TTC549 (cell line): ENCODE measurements at regions not wholly inside any gene's neighbourhood (a gene's known extent, or its start where the extent isn't known, plus 50 kb on each side); places are given as distances from the start of the nearest gene placed in this dataset.

Source experiments
- FAIRE-seq: peaks from 2 replicates; lab custom pipeline; 2012; peaks lifted over from hg19 to GRCh38; lab: Jason Lieb, UNC

GRCh38 chr2:123002660-123003248, 1022.3 kb upstream of the CNTNAP5 start:
- FAIRE-seq, result no peak

DNA sequence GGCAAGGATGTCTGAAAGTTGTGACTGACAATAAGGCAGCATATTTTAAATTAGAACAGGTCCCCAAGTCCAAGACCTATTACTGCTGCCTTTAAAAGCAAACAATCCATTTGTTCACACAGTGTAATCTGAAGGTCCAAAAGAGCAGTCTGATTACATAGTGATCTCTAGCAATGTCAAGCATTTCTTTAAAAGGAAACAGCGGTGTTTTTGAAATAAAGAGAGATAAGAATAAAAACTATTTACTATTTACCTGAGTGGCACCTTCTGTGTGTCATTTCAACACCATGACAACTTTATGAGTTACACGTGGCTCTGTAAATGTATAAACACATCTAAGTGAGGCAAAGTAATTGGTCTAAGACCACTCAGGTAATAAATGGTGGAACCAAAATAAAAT, 1009.9 kb upstream of the CNTNAP5 start:
- no peak for FAIRE-seq

DNA sequence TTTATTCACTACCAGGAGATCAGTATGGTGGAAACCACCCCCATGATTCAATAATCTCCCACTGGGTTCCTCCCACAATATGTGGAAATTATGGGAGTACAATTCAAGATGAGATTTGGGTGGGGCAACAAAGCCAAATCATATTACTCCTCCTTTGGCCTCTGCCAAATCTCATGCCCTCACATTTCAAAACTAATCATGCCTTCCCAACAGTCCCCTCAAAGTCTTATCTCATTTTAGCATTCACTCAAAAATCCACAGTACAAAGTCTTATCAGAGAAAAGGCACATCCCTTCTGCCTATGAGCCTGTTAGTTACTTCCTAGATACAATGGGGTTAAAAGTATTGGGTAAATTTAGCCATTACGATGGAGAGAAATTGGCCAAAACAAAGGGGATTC, 989.5 kb upstream of the CNTNAP5 start:
- no peak for FAIRE-seq

GRCh38 chr2:123036300-123036699, 988.8 kb upstream of the CNTNAP5 start:
- FAIRE-seq, result no peak

- no peak for FAIRE-seq
Measured at GRCh38 chr2:123040506-123040905, 984.6 kb upstream of the CNTNAP5 start.

GRCh38 chr2:123043458-123043857, 981.6 kb upstream of the CNTNAP5 start:
- FAIRE-seq, result no peak

DNA sequence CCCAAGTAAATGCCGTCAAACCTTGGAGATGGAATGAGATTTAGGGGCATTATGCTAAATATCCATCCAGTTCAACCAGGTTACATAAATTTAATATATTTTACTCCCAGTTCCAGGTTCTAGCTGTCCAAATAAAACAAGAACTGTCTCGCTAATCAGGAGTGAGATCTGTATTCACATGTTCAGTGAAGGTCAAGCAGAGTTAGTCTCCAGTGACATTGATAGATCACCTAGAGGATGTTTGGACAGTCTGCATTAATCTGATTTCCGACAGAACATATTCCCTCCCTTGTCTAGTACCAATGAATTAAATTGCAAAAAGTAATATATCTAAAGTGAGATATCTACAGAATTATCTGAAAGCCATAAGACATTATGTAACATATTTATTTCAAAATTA, 979.4 kb upstream of the CNTNAP5 start:
- FAIRE-seq, result no peak

DNA sequence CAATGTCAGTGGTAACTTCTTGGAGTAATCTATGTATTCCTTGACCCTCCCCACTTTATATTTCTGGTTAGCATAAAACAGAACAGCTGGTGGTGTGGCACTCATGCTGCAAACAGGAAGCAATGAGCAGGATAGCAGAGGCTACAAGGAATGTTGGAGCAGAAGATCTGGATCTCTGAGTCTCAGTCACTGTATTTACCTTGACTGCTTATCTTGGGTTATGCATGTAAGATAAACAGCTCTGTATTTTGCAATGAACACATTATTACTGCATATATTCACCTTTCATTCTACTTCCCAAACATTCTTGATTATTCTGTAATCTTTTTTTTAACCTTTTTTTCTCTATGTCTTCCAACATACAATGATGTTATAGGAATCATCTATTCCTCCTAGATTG, 977.9 kb upstream of the CNTNAP5 start:
- FAIRE-seq, result no peak

DNA sequence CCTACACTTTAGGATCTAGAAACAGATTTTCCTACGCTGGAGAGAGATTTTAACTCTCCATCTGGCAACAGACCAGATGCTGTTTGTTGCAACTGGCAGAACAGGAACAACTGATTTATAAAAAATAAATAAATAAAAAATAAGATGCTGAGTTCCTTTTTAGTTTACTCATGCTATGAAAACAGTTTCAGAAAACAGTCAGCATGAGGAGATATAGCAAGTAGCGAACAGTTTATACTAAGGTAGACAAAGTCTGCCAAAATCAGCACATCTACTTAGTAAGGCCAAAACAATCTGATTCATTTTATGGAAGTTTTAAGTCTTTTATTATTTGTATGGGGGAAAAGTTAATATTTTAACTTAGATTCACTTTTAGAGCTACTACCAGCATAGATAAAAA, 974.0 kb upstream of the CNTNAP5 start:
- no peak for FAIRE-seq

- no peak for FAIRE-seq
Measured at GRCh38 chr2:123061534-123061933, 963.6 kb upstream of the CNTNAP5 start.

DNA sequence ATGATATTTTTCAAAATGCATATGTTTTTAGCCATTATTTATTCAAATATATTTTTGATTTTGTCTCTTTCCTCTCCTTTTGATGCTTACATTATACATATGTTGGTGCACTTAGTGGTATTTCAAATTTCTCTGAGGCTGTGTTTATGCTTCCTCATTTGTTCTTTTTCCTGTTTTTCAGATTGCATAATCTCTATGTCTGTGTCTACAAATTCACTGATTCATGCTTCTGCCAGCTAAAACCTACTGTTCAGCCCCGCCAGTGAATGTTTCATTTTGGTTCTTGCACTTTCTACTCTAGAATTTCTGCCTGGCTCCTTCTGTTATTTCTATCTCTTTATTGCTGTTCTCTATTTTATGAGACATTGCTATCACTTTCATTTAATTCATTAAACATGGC, 951.7 kb upstream of the CNTNAP5 start:
- no peak for FAIRE-seq

GRCh38 chr2:123073956-123074355, 951.1 kb upstream of the CNTNAP5 start:
- FAIRE-seq, result no peak

DNA sequence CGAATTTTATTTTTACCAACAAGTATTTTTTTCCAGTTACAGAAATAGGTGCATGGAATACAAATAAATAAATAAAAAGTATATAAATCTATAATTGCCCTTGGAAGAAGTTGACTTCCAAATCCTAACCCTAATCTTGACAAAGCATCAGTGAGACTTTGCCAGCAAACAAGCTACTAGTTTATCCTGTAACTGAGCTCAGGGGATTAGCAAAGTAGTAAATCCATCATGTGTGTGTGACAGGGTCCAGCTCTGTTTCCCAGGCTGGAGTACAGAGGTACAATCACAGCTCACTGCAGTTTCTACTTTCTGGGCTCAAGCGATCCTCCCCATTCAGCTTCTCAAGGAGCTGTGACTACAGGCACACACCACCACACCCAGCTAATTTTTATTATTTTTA, 948.0 kb upstream of the CNTNAP5 start:
- FAIRE-seq, result no peak

DNA sequence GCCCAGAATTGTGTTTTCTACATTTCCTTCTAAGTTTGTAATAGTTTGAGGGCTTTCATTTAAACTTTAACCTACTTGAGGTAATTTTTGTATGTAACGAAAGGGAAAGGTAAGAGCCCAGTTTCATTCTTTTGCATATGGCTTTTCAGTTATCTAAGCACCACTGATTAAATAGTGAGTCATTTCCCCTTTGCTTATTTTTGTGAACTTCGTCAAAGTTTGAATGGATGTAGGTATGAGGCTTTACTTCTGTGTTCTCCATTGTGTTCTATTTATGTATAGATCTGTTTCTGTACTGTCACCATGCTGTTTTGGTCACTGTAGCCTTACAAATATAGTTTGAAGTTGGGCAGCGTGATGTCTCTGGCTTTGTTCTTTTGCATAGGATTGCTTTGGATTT, 944.8 kb upstream of the CNTNAP5 start:
- no peak for FAIRE-seq

DNA sequence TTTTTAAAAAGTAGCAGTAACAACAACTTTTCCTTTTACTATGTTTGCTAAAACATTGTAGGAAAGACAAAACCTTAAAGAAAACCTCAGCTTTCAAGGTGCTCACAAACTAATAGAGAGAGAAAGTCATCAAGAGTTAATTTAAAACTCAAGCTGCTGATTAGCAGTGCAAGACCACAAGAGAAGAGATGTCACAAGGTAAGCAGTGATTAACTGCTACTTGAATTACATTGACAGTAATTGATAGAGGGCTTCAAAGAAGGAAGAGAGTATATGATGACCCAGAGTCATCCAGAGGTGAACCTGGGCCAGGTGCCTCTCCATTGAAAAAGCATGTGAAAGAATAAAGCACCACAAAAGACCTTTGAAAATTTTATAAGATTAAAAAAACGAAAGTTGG, 939.6 kb upstream of the CNTNAP5 start:
- FAIRE-seq, result no peak

- no peak for FAIRE-seq
Measured at GRCh38 chr2:123086613-123087385, 938.3 kb upstream of the CNTNAP5 start.

DNA sequence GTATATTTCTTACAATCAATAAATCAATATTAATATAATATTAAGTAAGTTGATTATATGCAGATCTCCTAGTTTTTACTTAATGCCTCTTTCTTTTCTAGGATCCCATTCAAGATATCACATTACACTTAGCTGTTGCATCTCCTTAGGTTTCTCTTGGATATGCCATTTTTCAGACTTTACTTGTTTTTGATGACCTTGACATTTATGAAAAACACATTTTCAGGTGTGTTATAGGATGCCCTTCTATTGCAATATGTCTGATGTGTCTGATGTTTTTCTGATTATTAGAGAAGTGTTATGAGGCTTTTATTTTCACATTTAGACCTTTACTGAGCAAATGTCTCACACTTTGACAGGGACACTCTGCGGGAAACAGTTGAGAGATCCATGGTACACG, 933.6 kb upstream of the CNTNAP5 start:
- no peak for FAIRE-seq

GRCh38 chr2:123093199-123093598, 931.9 kb upstream of the CNTNAP5 start:
- FAIRE-seq, result no peak

DNA sequence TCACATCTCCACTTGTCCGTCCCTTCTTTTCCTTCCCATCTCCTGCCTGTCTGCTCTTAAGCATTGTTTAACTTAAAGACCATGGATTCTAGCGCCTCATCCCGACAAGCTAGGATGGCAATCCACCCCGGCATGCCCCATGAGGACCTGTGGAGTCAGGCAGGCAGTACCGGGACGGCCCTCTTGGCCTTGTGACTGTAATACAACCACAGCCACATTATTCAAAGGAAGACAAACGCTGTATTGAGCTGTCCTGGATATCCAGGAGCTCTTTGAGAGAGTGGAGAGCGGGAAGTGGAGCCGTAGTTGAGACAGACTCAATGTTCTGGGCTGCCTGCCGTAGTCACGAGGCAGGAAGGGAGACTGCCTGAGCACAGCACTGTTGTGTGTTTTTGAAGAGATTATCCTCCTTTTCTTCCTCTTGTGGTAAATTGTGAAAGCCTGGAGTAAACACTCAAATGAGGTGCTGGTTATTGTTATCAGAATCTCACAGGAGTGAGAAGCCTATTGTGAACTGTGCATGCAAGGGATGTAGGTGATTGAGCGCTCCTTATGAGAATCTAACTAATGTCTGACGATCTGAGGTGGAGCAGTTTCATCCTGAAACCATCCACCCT, 929.8 kb upstream of the CNTNAP5 start:
- no peak for FAIRE-seq

- no peak for FAIRE-seq
Measured at GRCh38 chr2:123098619-123099018, 926.5 kb upstream of the CNTNAP5 start.

DNA sequence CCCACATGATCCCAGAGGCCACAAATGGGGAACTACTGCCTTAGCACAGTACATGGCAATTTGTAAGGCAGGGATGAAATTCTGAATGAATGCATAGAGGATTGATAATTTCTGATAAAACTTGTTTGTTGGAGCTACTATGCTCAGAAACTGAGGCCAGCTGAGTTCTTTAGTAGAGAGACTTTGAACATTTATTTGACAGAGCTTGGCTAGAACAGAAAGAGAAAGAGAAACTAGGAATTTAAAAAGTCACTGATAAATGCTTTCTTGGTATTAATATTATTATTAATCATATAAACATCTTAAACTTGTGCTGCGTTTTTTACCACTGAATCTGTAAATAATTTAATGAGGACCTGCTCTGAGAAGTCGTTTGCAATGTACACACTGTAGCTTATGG, 923.7 kb upstream of the CNTNAP5 start:
- no peak for FAIRE-seq

GRCh38 chr2:123103902-123104301, 921.2 kb upstream of the CNTNAP5 start:
- FAIRE-seq, result no peak

GRCh38 chr2:123116595-123116994, 908.5 kb upstream of the CNTNAP5 start:
- FAIRE-seq, result no peak

DNA sequence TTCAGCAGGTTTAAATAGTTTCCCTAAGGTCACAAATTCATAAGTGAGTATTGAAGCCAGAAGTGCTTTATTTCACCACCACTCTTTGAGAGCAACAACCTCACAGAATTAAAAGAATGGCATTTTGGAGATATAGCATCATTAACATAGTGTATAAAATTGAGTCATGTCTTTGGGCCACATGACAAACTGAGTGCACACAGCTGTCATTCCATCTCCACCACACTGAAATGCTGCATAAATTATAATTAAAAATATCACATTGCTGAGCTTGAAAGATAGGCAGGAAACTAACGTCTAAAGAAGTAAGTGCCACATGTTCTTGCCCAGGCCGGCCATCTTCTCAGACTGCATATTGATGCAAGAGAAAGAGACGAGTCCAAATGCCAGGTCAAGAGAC, 897.9 kb upstream of the CNTNAP5 start:
- no peak for FAIRE-seq
